NCI-H460 (cell line): ENCODE measurements at regions not wholly inside any gene's neighbourhood (a gene's known extent, or its start where the extent isn't known, plus 50 kb on each side); places are given as distances from the start of the nearest gene placed in this dataset.
"Not testable (repeated sequence)": the region's sequence is repeated elsewhere in the genome, so short reads cannot be mapped to it uniquely, and the experiment has no call there.

Experiments
- DNase-seq: peaks from one replicate; pipeline ENCODE4 v3.0.0-alpha.2; 2016; ENCODE audit warnings: low read depth; ENCODE audit errors: extremely low read depth

DNA sequence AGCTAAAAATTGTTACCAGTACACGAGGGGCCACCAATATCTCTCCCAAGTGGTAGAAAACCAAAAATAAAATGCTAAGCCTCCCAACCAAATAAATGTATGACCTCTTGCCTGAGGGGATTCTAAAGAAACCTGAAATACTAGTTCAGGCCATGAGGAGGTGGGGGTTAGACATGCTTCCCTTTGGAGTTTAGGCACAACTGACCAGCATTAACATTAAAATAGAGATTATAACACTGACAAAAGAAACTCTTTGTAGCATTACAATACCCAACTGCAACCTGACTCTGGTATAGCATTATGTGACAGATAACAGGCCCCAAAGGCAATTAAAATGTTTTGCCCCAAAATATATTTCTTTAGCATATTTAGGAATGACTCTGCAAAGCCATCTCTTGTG lies 637.6 kb upstream of the PCDH11Y start:
- DNase-seq = not testable (repeated sequence)

DNA sequence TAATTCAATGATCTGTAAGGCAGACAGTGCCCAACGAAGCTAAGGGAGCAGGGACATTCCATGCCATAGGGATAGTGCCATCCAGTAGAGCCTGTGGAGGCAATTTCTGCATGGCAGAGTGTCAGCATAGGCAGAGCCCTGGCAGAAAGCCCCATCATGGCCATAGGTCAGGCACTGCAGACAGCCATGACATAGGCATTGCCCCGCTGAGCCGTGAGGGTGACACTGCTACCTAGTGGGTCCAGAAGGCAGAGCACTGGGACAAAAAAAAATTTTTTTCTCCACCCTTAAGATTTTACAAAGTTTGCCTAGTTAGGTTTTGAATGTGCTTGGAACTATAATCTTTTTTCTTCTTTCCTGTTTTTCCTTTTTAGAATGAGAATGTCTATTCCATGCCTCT lies 596.3 kb upstream of the PCDH11Y start:
- DNase-seq = peak; percentile 0
